ENCODE measurements at regions not wholly inside any gene's neighbourhood (a gene's known extent, or its start where the extent isn't known, plus 50 kb on each side); places are given as distances from the start of the nearest gene placed in this dataset.

DNA sequence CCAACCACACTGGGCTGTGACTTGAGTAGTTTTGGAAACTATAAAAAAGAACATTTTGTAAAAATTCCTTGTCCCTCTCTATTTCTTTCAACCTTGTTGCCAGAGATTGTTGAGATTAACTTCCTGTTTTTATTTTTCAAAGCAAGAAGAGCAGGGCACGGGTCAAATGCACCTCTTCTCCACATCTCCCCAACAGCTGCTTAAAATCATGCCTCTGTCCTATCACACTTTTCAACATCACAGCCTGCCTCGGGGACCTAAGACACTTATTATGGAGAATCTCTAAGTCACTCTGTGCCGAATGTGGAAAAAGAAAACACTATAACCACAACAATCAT is 280.3 kb upstream of the TNC start:
- no peak for ATAC-seq
- H3K36me3 ChIP-seq, result no peaks in the 10 kb centered on the region
- no peak for DNase-seq
- intact Hi-C loops (cut with DNase I), result no loop called here
- H3K27ac ChIP-seq, result no peak overlapping the region
- 46 to 56% methylated on average over 3 of the region's 3 CpGs for WGBS, 2 donors
- no peaks in the 10 kb centered on the region for H3K27me3 ChIP-seq
- no peaks in the 10 kb centered on the region for H3K9me3 ChIP-seq
- TF ChIP-seq, protein P1, sequence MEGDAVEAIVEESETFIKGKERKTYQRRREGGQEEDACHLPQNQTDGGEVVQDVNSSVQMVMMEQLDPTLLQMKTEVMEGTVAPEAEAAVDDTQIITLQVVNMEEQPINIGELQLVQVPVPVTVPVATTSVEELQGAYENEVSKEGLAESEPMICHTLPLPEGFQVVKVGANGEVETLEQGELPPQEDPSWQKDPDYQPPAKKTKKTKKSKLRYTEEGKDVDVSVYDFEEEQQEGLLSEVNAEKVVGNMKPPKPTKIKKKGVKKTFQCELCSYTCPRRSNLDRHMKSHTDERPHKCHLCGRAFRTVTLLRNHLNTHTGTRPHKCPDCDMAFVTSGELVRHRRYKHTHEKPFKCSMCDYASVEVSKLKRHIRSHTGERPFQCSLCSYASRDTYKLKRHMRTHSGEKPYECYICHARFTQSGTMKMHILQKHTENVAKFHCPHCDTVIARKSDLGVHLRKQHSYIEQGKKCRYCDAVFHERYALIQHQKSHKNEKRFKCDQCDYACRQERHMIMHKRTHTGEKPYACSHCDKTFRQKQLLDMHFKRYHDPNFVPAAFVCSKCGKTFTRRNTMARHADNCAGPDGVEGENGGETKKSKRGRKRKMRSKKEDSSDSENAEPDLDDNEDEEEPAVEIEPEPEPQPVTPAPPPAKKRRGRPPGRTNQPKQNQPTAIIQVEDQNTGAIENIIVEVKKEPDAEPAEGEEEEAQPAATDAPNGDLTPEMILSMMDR (IDR thresholded peaks at IDR 0.05), result no peak
- H3K4me1 ChIP-seq, result peaks cover 0 to 23% (median 3%) of the 10 kb centered on the region in 9 donors
- H3K4me3 ChIP-seq, result no peak overlapping the region

DNA sequence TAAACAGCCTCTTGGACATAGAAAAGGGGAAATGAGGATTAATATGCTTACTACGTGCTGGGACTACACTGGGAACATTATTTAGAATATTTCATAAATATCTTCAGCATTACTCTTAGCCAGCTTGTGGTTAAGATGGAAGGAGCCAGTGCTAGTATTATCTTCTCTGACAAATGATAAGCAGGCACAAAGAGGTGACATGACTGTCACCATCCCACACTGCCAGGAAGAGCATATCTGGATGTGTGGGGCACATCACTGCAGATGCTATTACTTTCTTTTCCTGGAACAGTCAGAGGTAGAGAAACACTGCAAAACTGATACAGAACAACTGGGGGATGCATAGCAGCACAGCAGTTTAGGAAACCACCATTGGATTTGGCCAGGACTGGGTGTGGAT is 281.0 kb upstream of the TNC start:
- intact Hi-C loops (cut with DNase I), result no loop called here
- 73 to 74% methylated on average over 1 of the region's 1 CpG for WGBS, 2 donors
- ATAC-seq (no peak), DNase-seq (no peak)
- no peaks in the 10 kb centered on the region for H3K27me3 ChIP-seq
- H3K4me1 ChIP-seq, result peaks cover 0 to 23% (median 3%) of the 10 kb centered on the region in 9 donors
- H3K27ac ChIP-seq, result no peak overlapping the region
- H3K9me3 ChIP-seq, result no peaks in the 10 kb centered on the region
- no peaks in the 10 kb centered on the region for H3K36me3 ChIP-seq
- TF ChIP-seq, protein P1 (IDR thresholded peaks at IDR 0.05), result no peak
- H3K4me3 ChIP-seq, result no peak overlapping the region

DNA sequence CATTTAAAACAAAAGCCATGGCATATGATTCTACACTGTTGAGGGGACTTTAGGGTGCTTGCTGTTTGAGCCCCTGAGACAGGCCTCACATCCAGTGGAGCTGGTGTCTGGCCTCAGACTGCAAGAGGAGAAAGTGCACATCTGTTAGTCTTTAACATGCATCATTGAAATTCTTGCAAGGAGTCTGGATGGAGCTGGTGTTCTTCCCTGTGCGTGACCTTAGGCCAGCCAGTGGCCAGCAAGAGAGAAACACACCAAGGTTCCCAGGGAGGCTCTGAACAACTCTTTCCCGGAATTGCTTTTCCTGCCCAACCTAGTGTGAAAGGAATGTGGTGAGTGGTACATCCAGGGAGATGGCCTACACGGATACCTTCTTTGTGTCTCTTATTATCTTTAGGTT is 282.8 kb upstream of the TNC start:
- TF ChIP-seq, protein P1 (IDR thresholded peaks at IDR 0.05), result no peak
- ATAC-seq, result peak in 1 of 8 donors; percentile 40
- H3K36me3 ChIP-seq, result no peaks in the 10 kb centered on the region
- DNase-seq, result no peak
- WGBS, 2 donors, result 74 to 75% methylated on average over 3 of the region's 3 CpGs
- no peak overlapping the region for H3K27ac ChIP-seq
- H3K4me1 ChIP-seq, result peaks cover 0 to 12% (median 1%) of the 10 kb centered on the region in 9 donors
- intact Hi-C loops (cut with DNase I), result loop anchor here in 1 of 10 donors (5.0 kb wide), 1 partner anchor 1572 kb away; no protein-coding TSS in a partner anchor
- H3K27me3 ChIP-seq, result no peaks in the 10 kb centered on the region
- no peaks in the 10 kb centered on the region for H3K9me3 ChIP-seq
- H3K4me3 ChIP-seq, result no peak overlapping the region

DNA sequence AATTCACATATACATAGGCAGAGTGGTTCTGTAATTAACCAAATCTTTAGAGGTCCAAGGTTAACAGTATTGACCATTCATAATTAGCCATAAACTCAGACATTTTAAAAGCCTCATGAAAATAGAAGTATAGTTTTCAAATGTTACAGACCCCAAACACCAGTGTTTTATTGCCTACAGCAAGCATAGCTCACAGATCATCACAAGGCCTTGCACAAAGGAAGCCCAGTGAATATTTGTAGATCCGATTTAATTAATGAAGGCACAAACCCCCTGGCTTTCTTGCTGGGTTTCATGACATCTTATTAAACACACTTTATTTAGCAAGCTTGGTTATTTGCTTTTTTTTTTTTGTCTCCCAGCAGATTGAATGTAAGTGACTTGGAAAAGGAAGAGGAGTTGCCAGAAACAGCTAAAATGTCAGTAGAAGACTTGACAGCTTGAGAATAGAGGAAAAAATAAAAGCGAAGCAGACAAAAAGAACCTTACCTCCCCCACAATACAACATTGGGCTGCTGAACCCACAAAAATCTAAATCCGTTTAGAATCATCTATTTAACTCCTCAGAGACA is 283.9 kb upstream of the TNC start:
- intact Hi-C loops (cut with DNase I), result loop anchor here in 1 of 10 donors (5.0 kb wide), 1 partner anchor 1570 kb away; no protein-coding TSS in a partner anchor

More for the DNA sequence above, 283.9 kb upstream of the TNC start:
- WGBS, 2 donors, result 61 to 62% methylated on average over 3 of the region's 3 CpGs
- TF ChIP-seq, protein P1 (IDR thresholded peaks at IDR 0.05), result no peak
- no peak for DNase-seq
- H3K36me3 ChIP-seq, result no peaks in the 10 kb centered on the region
- no peak overlapping the region for H3K27ac ChIP-seq
- no peak for ATAC-seq
- H3K4me3 ChIP-seq, result no peak overlapping the region
- H3K27me3 ChIP-seq, result no peaks in the 10 kb centered on the region
- peaks cover 0 to 5% (median 0%) of the 10 kb centered on the region in 9 donors for H3K4me1 ChIP-seq
- no peaks in the 10 kb centered on the region for H3K9me3 ChIP-seq
